Astrocyte (in vitro differentiated cells and primary cell): ENCODE measurements at regions not wholly inside any gene's neighbourhood (a gene's known extent, or its start where the extent isn't known, plus 50 kb on each side); places are given as distances from the start of the nearest gene placed in this dataset.

Experiments
- DNase-seq: peaks from one replicate; pipeline ENCODE4 v3.0.0-alpha.2; 2010; ENCODE audit warnings: low read depth
- FAIRE-seq: peaks from 2 replicates; lab custom pipeline; 2011; peaks lifted over from hg19 to GRCh38; lab: Jason Lieb, UNC
- H2AFZ ChIP-seq: 2 replicates; pipeline ENCODE4 v1.6.0; 2012; ENCODE audit warnings: low read depth, low read length, inconsistent platforms
- H3K27ac ChIP-seq: 2 replicates; pipeline ENCODE4 v1.5.1; 2011; ENCODE audit warnings: low read depth, low read length, inconsistent platforms
- H3K27me3 ChIP-seq: 2 replicates; pipeline ENCODE4 v1.6.0; 2011; ENCODE audit warnings: low read length, inconsistent platforms; ENCODE audit not compliant: insufficient read depth
- H3K36me3 ChIP-seq: 2 replicates; pipeline ENCODE4 v1.5.1; 2011; ENCODE audit warnings: low read length, inconsistent platforms; ENCODE audit not compliant: insufficient read depth
- H3K4me1 ChIP-seq: 2 replicates; pipeline ENCODE4 v1.5.1; 2011; ENCODE audit warnings: low read length, inconsistent platforms; ENCODE audit not compliant: insufficient read depth
- H3K4me2 ChIP-seq: 2 replicates; pipeline ENCODE4 v1.6.0; 2012; ENCODE audit warnings: low read length, inconsistent platforms
- H3K4me3 ChIP-seq: 2 replicates; pipeline ENCODE4 v1.5.1; 2011; ENCODE audit warnings: low read depth, mild to moderate bottlenecking, low read length, inconsistent platforms; ENCODE audit not compliant: insufficient read depth
- H3K79me2 ChIP-seq: 2 replicates; pipeline ENCODE4 v1.6.0; 2012; ENCODE audit warnings: mild to moderate bottlenecking, low read length, inconsistent platforms; ENCODE audit not compliant: insufficient read depth
- H3K9ac ChIP-seq: 2 replicates; pipeline ENCODE4 v1.6.0; 2012; ENCODE audit warnings: mild to moderate bottlenecking, low read length, inconsistent platforms
- H3K9me3 ChIP-seq: 2 replicates; pipeline ENCODE4 v1.5.1; 2012; ENCODE audit warnings: low read depth, mild to moderate bottlenecking, low read length, inconsistent platforms; ENCODE audit not compliant: insufficient read depth
- H4K20me1 ChIP-seq: 2 replicates; pipeline ENCODE4 v1.6.0; 2012; ENCODE audit warnings: low read length, inconsistent platforms; ENCODE audit not compliant: insufficient read depth
- H3K27ac Mint-ChIP-seq: one replicate; pipeline ENCODE4 v1.8.0; 2021; ENCODE audit warnings: mild to moderate bottlenecking, mixed read lengths; ENCODE audit not compliant: unreplicated experiment
- H3K27me3 Mint-ChIP-seq: one replicate; pipeline ENCODE4 v1.8.0; 2021; ENCODE audit warnings: low read depth, mixed read lengths; ENCODE audit not compliant: unreplicated experiment
- H3K36me3 Mint-ChIP-seq: one replicate; pipeline ENCODE4 v1.8.0; 2021; ENCODE audit warnings: low read depth, mixed read lengths; ENCODE audit not compliant: unreplicated experiment
- H3K4me1 Mint-ChIP-seq: one replicate; pipeline ENCODE4 v1.8.0; 2021; ENCODE audit warnings: low read depth, mixed read lengths; ENCODE audit not compliant: unreplicated experiment
- H3K4me3 Mint-ChIP-seq: one replicate; pipeline ENCODE4 v1.8.0; 2021; ENCODE audit warnings: mild to moderate bottlenecking, moderate library complexity, mixed read lengths; ENCODE audit not compliant: unreplicated experiment
- H3K9me3 Mint-ChIP-seq: one replicate; pipeline ENCODE4 v1.8.0; 2021; ENCODE audit warnings: mild to moderate bottlenecking, mixed read lengths; ENCODE audit not compliant: unreplicated experiment
- CTCF ChIP-seq: IDR thresholded peaks from 2 replicates; pipeline ENCODE4 v1.5.1; 2011; ENCODE audit warnings: low read depth, mild to moderate bottlenecking, inconsistent platforms, low read length, moderate library complexity; ENCODE audit not compliant: insufficient read depth
- EZH2 ChIP-seq: IDR thresholded peaks from 2 replicates; pipeline ENCODE4 v1.6.1; 2012; ENCODE audit warnings: mild to moderate bottlenecking, low read length, inconsistent platforms; ENCODE audit not compliant: insufficient read depth

- Histone ChIP-seq H3K4me2 (no peak overlapping the region), H4K20me1 (no peaks in the 10 kb centered on the region), H3K9me3 (no peaks in the 10 kb centered on the region), H3K79me2 (no peaks in the 10 kb centered on the region), H3K4me1 (no peaks in the 10 kb centered on the region), H3K27me3 (no peaks in the 10 kb centered on the region), H3K27ac (no peak overlapping the region), H3K36me3 (no peaks in the 10 kb centered on the region), H3K4me3 (no peak overlapping the region), H2AFZ (no peak overlapping the region), H3K9ac (no peak overlapping the region)
- H3K4me1 Mint-ChIP-seq: no peaks in the 10 kb centered on the region
- H3K27ac Mint-ChIP-seq: no peak overlapping the region
- no peak for FAIRE-seq
- H3K9me3 Mint-ChIP-seq: peaks cover 14% of the 10 kb centered on the region
- DNase-seq: no peak
- no peaks in the 10 kb centered on the region for H3K27me3 Mint-ChIP-seq
- H3K4me3 Mint-ChIP-seq: no peak overlapping the region
- no peak for TF ChIP-seq CTCF
- no peak for TF ChIP-seq EZH2
- H3K36me3 Mint-ChIP-seq: no peaks in the 10 kb centered on the region
Measured at GRCh38 chr1:188065917-188066316, 1237.2 kb downstream of the PLA2G4A start.

- Mint-ChIP-seq H3K27ac (no peak overlapping the region), H3K36me3 (no peaks in the 10 kb centered on the region), H3K4me3 (no peak overlapping the region), H3K27me3 (no peaks in the 10 kb centered on the region), H3K9me3 (peaks cover 10% of the 10 kb centered on the region), H3K4me1 (no peaks in the 10 kb centered on the region)
- Histone ChIP-seq H3K9me3 (no peaks in the 10 kb centered on the region), H3K27ac (no peak overlapping the region), H3K36me3 (no peaks in the 10 kb centered on the region), H3K27me3 (no peaks in the 10 kb centered on the region), H3K4me3 (no peak overlapping the region), H3K4me2 (no peak overlapping the region), H3K9ac (no peak overlapping the region), H3K79me2 (no peaks in the 10 kb centered on the region), H4K20me1 (no peaks in the 10 kb centered on the region), H2AFZ (no peak overlapping the region), H3K4me1 (no peaks in the 10 kb centered on the region)
- FAIRE-seq (no peak), DNase-seq (no peak)
- TF ChIP-seq EZH2 (no peak), CTCF (no peak)
Measured at GRCh38 chr1:188070848-188071247, 1242.1 kb downstream of the PLA2G4A start.

- FAIRE-seq (no peak), DNase-seq (no peak)
- H3K36me3 ChIP-seq: no peaks in the 10 kb centered on the region
- H3K36me3 Mint-ChIP-seq: no peaks in the 10 kb centered on the region
- no peak overlapping the region for H3K4me3 Mint-ChIP-seq
- peak overlapping the region; percentile 5 for H2AFZ ChIP-seq
- H3K4me1 Mint-ChIP-seq: peaks cover 9% of the 10 kb centered on the region
- H3K9me3 ChIP-seq: no peaks in the 10 kb centered on the region
- no peaks in the 10 kb centered on the region for H3K79me2 ChIP-seq
- H4K20me1 ChIP-seq: no peaks in the 10 kb centered on the region
- H3K4me3 ChIP-seq: no peak overlapping the region
- no peak overlapping the region for H3K27ac Mint-ChIP-seq
- H3K27me3 Mint-ChIP-seq: no peaks in the 10 kb centered on the region
- H3K27me3 ChIP-seq: no peaks in the 10 kb centered on the region
- H3K4me2 ChIP-seq: no peak overlapping the region
- no peak overlapping the region for H3K27ac ChIP-seq
- peaks cover 17% of the 10 kb centered on the region for H3K4me1 ChIP-seq
- H3K9ac ChIP-seq: no peak overlapping the region
- peaks cover 3% of the 10 kb centered on the region for H3K9me3 Mint-ChIP-seq
- TF ChIP-seq EZH2 (no peak), CTCF (no peak)
Measured at GRCh38 chr1:188089015-188089414, 1260.3 kb downstream of the PLA2G4A start.
